ENCODE measurements at regions not wholly inside any gene's neighbourhood (a gene's known extent, or its start where the extent isn't known, plus 50 kb on each side); places are given as distances from the start of the nearest gene placed in this dataset.
"Not testable (repeated sequence)": the region's sequence is repeated elsewhere in the genome, so short reads cannot be mapped to it uniquely, and the experiment has no call there.

- Histone ChIP-seq H3K4me1 (no peaks in the 10 kb centered on the region), H3K4me3 (no peak overlapping the region), H3K27me3 (no peaks in the 10 kb centered on the region), H3K27ac (no peak overlapping the region), H3K9me3 (no peaks in the 10 kb centered on the region), H3K36me3 (no peaks in the 10 kb centered on the region)
- WGBS, 2 donors, result 85 to 91% methylated on average over 7 of the region's 7 CpGs
- TF ChIP-seq CTCF (IDR thresholded peaks at IDR 0.05), result no peak
- TF ChIP-seq EP300 (IDR thresholded peaks at IDR 0.05), result no peak
- TF ChIP-seq POLR2A (IDR thresholded peaks at IDR 0.05), result no peak
- DNase-seq (ENCODE audit: low spot score in 2 of 2), result no peak
Observed at GRCh38 chr2:44055664-44056063, 59.9 kb upstream of the LRPPRC start.

GRCh38 chr2:44056947-44057346, 61.2 kb upstream of the LRPPRC start:
- H3K9me3 ChIP-seq, result no peaks in the 10 kb centered on the region
- H3K27me3 ChIP-seq, result no peaks in the 10 kb centered on the region
- H3K27ac ChIP-seq, result no peak overlapping the region
- TF ChIP-seq POLR2A (IDR thresholded peaks at IDR 0.05), result no peak
- TF ChIP-seq CTCF (IDR thresholded peaks at IDR 0.05), result no peak
- TF ChIP-seq EP300 (IDR thresholded peaks at IDR 0.05), result no peak
- H3K36me3 ChIP-seq, result no peaks in the 10 kb centered on the region
- no peaks in the 10 kb centered on the region for H3K4me1 ChIP-seq
- no peak overlapping the region for H3K4me3 ChIP-seq
- no peak for DNase-seq (ENCODE audit: low spot score in 2 of 2)
- 88 to 91% methylated on average over 2 of the region's 2 CpGs for WGBS, 2 donors

GRCh38 chr2:44060286-44060685, 64.5 kb upstream of the LRPPRC start:
- not testable (repeated sequence) for DNase-seq (ENCODE audit: low spot score in 2 of 2); H3K27me3 ChIP-seq; H3K4me1 ChIP-seq; H3K4me3 ChIP-seq; H3K9me3 ChIP-seq; H3K36me3 ChIP-seq; H3K27ac ChIP-seq
- 47 to 60% methylated on average over 1 of the region's 1 CpG for WGBS, 2 donors

GRCh38 chr2:44060990-44061389, 65.2 kb upstream of the LRPPRC start:
- Histone ChIP-seq H3K27me3 (no peaks in the 10 kb centered on the region), H3K27ac (no peak overlapping the region), H3K4me3 (no peak overlapping the region), H3K4me1 (no peaks in the 10 kb centered on the region), H3K9me3 (no peaks in the 10 kb centered on the region), H3K36me3 (no peaks in the 10 kb centered on the region)
- no peak for DNase-seq (ENCODE audit: low spot score in 2 of 2)
- WGBS, 2 donors, result 95 to 96% methylated on average over 1 of the region's 1 CpG
- no peak for TF ChIP-seq POLR2A (IDR thresholded peaks at IDR 0.05)
- no peak for TF ChIP-seq CTCF (IDR thresholded peaks at IDR 0.05)
- no peak for TF ChIP-seq EP300 (IDR thresholded peaks at IDR 0.05)

GRCh38 chr2:44061469-44061868, 65.7 kb upstream of the LRPPRC start:
- H3K9me3 ChIP-seq, result no peaks in the 10 kb centered on the region
- H3K4me1 ChIP-seq, result no peaks in the 10 kb centered on the region
- no peak for TF ChIP-seq POLR2A (IDR thresholded peaks at IDR 0.05)
- WGBS, 2 donors, result 90 to 92% methylated on average over 15 of the region's 15 CpGs
- no peaks in the 10 kb centered on the region for H3K36me3 ChIP-seq
- H3K27me3 ChIP-seq, result no peaks in the 10 kb centered on the region
- no peak overlapping the region for H3K4me3 ChIP-seq
- no peak overlapping the region for H3K27ac ChIP-seq
- DNase-seq (ENCODE audit: low spot score in 2 of 2), result no peak

GRCh38 chr2:44061876-44062275, 66.1 kb upstream of the LRPPRC start:
- Histone ChIP-seq H3K27ac (no peak overlapping the region), H3K4me1 (no peaks in the 10 kb centered on the region), H3K4me3 (no peak overlapping the region), H3K27me3 (no peaks in the 10 kb centered on the region), H3K36me3 (no peaks in the 10 kb centered on the region), H3K9me3 (no peaks in the 10 kb centered on the region)
- TF ChIP-seq EP300 (IDR thresholded peaks at IDR 0.05) (no peak), POLR2A (IDR thresholded peaks at IDR 0.05) (no peak)
- DNase-seq (ENCODE audit: low spot score in 2 of 2), result no peak
- WGBS, 2 donors, result 54 to 65% methylated on average over 7 of the region's 7 CpGs

GRCh38 chr2:44063033-44063432, 67.2 kb upstream of the LRPPRC start:
- no peak for TF ChIP-seq POLR2A (IDR thresholded peaks at IDR 0.05)
- TF ChIP-seq CTCF (IDR thresholded peaks at IDR 0.05), result no peak
- TF ChIP-seq EP300 (IDR thresholded peaks at IDR 0.05), result no peak
- Histone ChIP-seq H3K27me3 (no peaks in the 10 kb centered on the region), H3K27ac (no peak overlapping the region), H3K9me3 (peaks cover 0 to 7% (median 0%) of the 10 kb centered on the region in 4 donors), H3K36me3 (no peaks in the 10 kb centered on the region), H3K4me1 (no peaks in the 10 kb centered on the region), H3K4me3 (no peak overlapping the region)
- DNase-seq (ENCODE audit: low spot score in 2 of 2), result no peak
- WGBS, 2 donors, result 77 to 83% methylated on average over 4 of the region's 4 CpGs

- not testable (repeated sequence) for H3K4me3 ChIP-seq; H3K36me3 ChIP-seq; H3K27me3 ChIP-seq; H3K4me1 ChIP-seq; H3K27ac ChIP-seq; H3K9me3 ChIP-seq; DNase-seq (ENCODE audit: low spot score in 2 of 2)
- 93 to 94% methylated on average over 6 of the region's 6 CpGs for WGBS, 2 donors
Observed at GRCh38 chr2:44064281-44064680, 68.5 kb upstream of the LRPPRC start.

- not testable (repeated sequence) for H3K36me3 ChIP-seq; H3K27ac ChIP-seq; DNase-seq (ENCODE audit: low spot score in 2 of 2); H3K4me3 ChIP-seq; H3K9me3 ChIP-seq; H3K4me1 ChIP-seq; H3K27me3 ChIP-seq
- 93 to 100% methylated on average over 3 to 22 of the region's 57 CpGs for WGBS, 2 donors
Observed at GRCh38 chr2:44067012-44067790, 71.4 kb upstream of the LRPPRC start.
